Liver (tissue), 8 donors: ENCODE measurements at regions not wholly inside any gene's neighbourhood (a gene's known extent, or its start where the extent isn't known, plus 50 kb on each side); places are given as distances from the start of the nearest gene placed in this dataset.

Source experiments
- DNase-seq: peaks from one replicate; pipeline ENCODE4 v3.0.0-alpha.2; 2017; ENCODE audit warnings: low spot score
- H3K27ac ChIP-seq, 2 donors: one replicate each; pipeline ENCODE4 v1.7.0; 2013; ENCODE audit warnings: inconsistent platforms in 2 of 2, low read length in 2 of 2, control low read depth in 1 of 2, low read depth in 1 of 2, mild to moderate bottlenecking in 1 of 2
- H3K27me3 ChIP-seq, 4 donors: one replicate each; pipeline versions ENCODE4 v1.6.1 to v1.7.0; 2013; ENCODE audit warnings: low read length in 3 of 4, inconsistent platforms in 1 of 4, mild to moderate bottlenecking in 1 of 4, moderate library complexity in 1 of 4; ENCODE audit not compliant: control insufficient read depth in 4 of 4, insufficient read depth in 4 of 4
- H3K36me3 ChIP-seq, 4 donors: one replicate each; pipeline versions ENCODE4 v1.6.1 to v1.7.0; 2013; ENCODE audit warnings: low read length in 3 of 4, mild to moderate bottlenecking in 3 of 4, low read depth in 1 of 4, moderate library complexity in 1 of 4; ENCODE audit not compliant: control insufficient read depth in 4 of 4, insufficient read depth in 3 of 4
- H3K4me1 ChIP-seq, 4 donors: one replicate each; pipeline versions ENCODE4 v1.6.1 to v1.7.0; 2013; ENCODE audit warnings: low read length in 3 of 4, mild to moderate bottlenecking in 3 of 4, moderate library complexity in 1 of 4; ENCODE audit not compliant: control insufficient read depth in 4 of 4, insufficient read depth in 4 of 4
- H3K4me3 ChIP-seq, 3 donors: one replicate each; pipeline versions ENCODE4 v1.6.1 to v1.7.0; 2013; ENCODE audit warnings: low read length in 3 of 3, control low read depth in 1 of 3, low read depth in 1 of 3, mild to moderate bottlenecking in 1 of 3
- H3K9ac ChIP-seq, 2 donors: one replicate each; pipeline ENCODE4 v1.7.0; 2013; ENCODE audit warnings: low read length in 2 of 2, mild to moderate bottlenecking in 2 of 2, moderate library complexity in 2 of 2, control low read depth in 1 of 2, low read depth in 1 of 2
- H3K9me3 ChIP-seq, 4 donors: one replicate each; pipeline versions ENCODE4 v1.6.1 to v1.7.0; 2013; ENCODE audit warnings: low read length in 3 of 4; ENCODE audit not compliant: control insufficient read depth in 4 of 4
- ATF3 ChIP-seq: IDR thresholded peaks from 2 replicates; pipeline ENCODE4 v1.6.1; 2016; ENCODE audit warnings: antibody characterized with exemption
- CTCF ChIP-seq: fragments of 150-350 bp; IDR thresholded peaks from 2 replicates; pipeline ENCODE4 v1.5.1; 2017; ENCODE audit warnings: improper control_type of control experiment, low read depth, low read length; ENCODE audit not compliant: missing input control
- EGR1 ChIP-seq, 2 donors: IDR thresholded peaks; 2 replicates each; pipeline ENCODE4 v1.6.1; 2016 to 2018; ENCODE audit warnings: antibody characterized with exemption in 2 of 2, low read depth in 2 of 2
- FOXA1 ChIP-seq: IDR thresholded peaks from 2 replicates; pipeline ENCODE4 v1.6.1; 2016; ENCODE audit warnings: antibody characterized with exemption
- FOXA2 ChIP-seq: IDR thresholded peaks from 2 replicates; pipeline ENCODE4 v1.6.1; 2016; ENCODE audit warnings: antibody characterized with exemption
- GABPA ChIP-seq, 2 donors: IDR thresholded peaks in 1 of 2; conservative IDR thresholded peaks in 1 of 2; 2 replicates each; pipeline ENCODE4 v1.6.1; 2016; ENCODE audit warnings: antibody characterized with exemption in 2 of 2, mild to moderate bottlenecking in 1 of 2, moderate library complexity in 1 of 2
- HNF4A ChIP-seq, 2 donors: conservative IDR thresholded peaks; 2 replicates each; pipeline ENCODE4 v1.6.1; 2016; ENCODE audit warnings: antibody characterized with exemption in 2 of 2, mild to moderate bottlenecking in 2 of 2
- HNF4G ChIP-seq: IDR thresholded peaks from 2 replicates; pipeline ENCODE4 v1.6.1; 2016; ENCODE audit warnings: antibody characterized with exemption
- JUND ChIP-seq, 2 donors: IDR thresholded peaks; 2 replicates each; pipeline ENCODE4 v1.6.1; 2016; ENCODE audit warnings: antibody characterized with exemption in 2 of 2
- MAX ChIP-seq: IDR thresholded peaks from 2 replicates; pipeline ENCODE4 v1.6.1; 2016; ENCODE audit warnings: antibody characterized with exemption
- NR2F2 ChIP-seq: IDR thresholded peaks from 2 replicates; pipeline ENCODE4 v1.6.1; 2016; ENCODE audit warnings: antibody characterized with exemption
- RAD21 ChIP-seq, 2 donors: IDR thresholded peaks; 2 replicates each; pipeline ENCODE4 v1.6.1; 2016; ENCODE audit warnings: antibody characterized with exemption in 2 of 2, mild to moderate bottlenecking in 2 of 2
- REST ChIP-seq: IDR thresholded peaks from 2 replicates; pipeline ENCODE4 v1.6.1; 2016; ENCODE audit warnings: antibody characterized with exemption, mild to moderate bottlenecking
- RXRA ChIP-seq, 2 donors: IDR thresholded peaks; 2 replicates each; pipeline ENCODE4 v1.6.1; 2017 to 2018; ENCODE audit warnings: antibody characterized with exemption in 2 of 2, mild to moderate bottlenecking in 1 of 2
- SP1 ChIP-seq: IDR thresholded peaks from 2 replicates; pipeline ENCODE4 v1.6.1; 2018; ENCODE audit warnings: antibody characterized with exemption, mild to moderate bottlenecking
- TAF1 ChIP-seq: conservative IDR thresholded peaks from 2 replicates; pipeline ENCODE4 v1.6.1; 2016; ENCODE audit warnings: antibody characterized with exemption, mild to moderate bottlenecking
- ZBTB33 ChIP-seq: IDR thresholded peaks from 2 replicates; pipeline ENCODE4 v1.6.1; 2016; ENCODE audit warnings: antibody characterized with exemption
- WGBS: extraction: QIAGEN DNeasy Blood & Tissue Kit; methylation state at CpG from one replicate; pipeline ENCODE4 v1.1.7; 2013; 5-methylcytosine and 5-hydroxymethylcytosine counted together
- donor health status: healthy.
- donor health status: healthy.
- donor health status: healthy.
- donor health status: healthy.
- donor health status: healthy.

GRCh38 chr3:88811096-88811495, 296.3 kb upstream of the EPHA3 start:
- no peak overlapping the region for H3K4me3 ChIP-seq
- H3K27ac ChIP-seq = no peak overlapping the region
- no peaks in the 10 kb centered on the region for H3K36me3 ChIP-seq
- H3K9ac ChIP-seq = no peak overlapping the region
- no peak for TF ChIP-seq GABPA (IDR thresholded peaks at IDR 0.05 in 1 of 2, conservative IDR thresholded peaks at IDR 0.05 in 1 of 2)
- no peak for TF ChIP-seq ZBTB33
- no peak for TF ChIP-seq MAX
- TF ChIP-seq SP1 = no peak
- TF ChIP-seq CTCF = no peak
- TF ChIP-seq RXRA (IDR thresholded peaks at IDR 0.05) = no peak
- TF ChIP-seq REST = no peak
- TF ChIP-seq EGR1 (IDR thresholded peaks at IDR 0.05; ENCODE audit: low read depth in 2 of 2) = no peak
- TF ChIP-seq RAD21 (IDR thresholded peaks at IDR 0.05) = no peak
- no peak for TF ChIP-seq NR2F2
- TF ChIP-seq FOXA2 = no peak
- no peak for TF ChIP-seq FOXA1
- no peak for TF ChIP-seq ATF3
- WGBS = 66% methylated on average over 3 of the region's 3 CpGs
- H3K9me3 ChIP-seq = no peaks in the 10 kb centered on the region
- H3K27me3 ChIP-seq = no peaks in the 10 kb centered on the region
- no peak for DNase-seq
- H3K4me1 ChIP-seq = no peaks in the 10 kb centered on the region

- TF ChIP-seq FOXA1 = no peak
- no peak for TF ChIP-seq HNF4A (conservative IDR thresholded peaks at IDR 0.05)
- no peak for TF ChIP-seq EGR1 (IDR thresholded peaks at IDR 0.05; ENCODE audit: low read depth in 2 of 2)
- TF ChIP-seq ATF3 = no peak
- no peak for TF ChIP-seq REST
- TF ChIP-seq TAF1 = no peak
- no peak for TF ChIP-seq HNF4G
- no peak for TF ChIP-seq SP1
- no peak for TF ChIP-seq JUND (IDR thresholded peaks at IDR 0.05)
- no peak for TF ChIP-seq RXRA (IDR thresholded peaks at IDR 0.05)
- TF ChIP-seq GABPA (IDR thresholded peaks at IDR 0.05 in 1 of 2, conservative IDR thresholded peaks at IDR 0.05 in 1 of 2) = no peak
- TF ChIP-seq NR2F2 = no peak
Observed at GRCh38 chr3:88812576-88812975, 294.8 kb upstream of the EPHA3 start.

More at GRCh38 chr3:88812576-88812975, 294.8 kb upstream of the EPHA3 start:
- no peaks in the 10 kb centered on the region for H3K4me1 ChIP-seq
- no peak overlapping the region for H3K4me3 ChIP-seq
- no peak for DNase-seq
- no peaks in the 10 kb centered on the region for H3K36me3 ChIP-seq
- 78% methylated on average over 5 of the region's 5 CpGs for WGBS
- H3K27me3 ChIP-seq = peaks cover 0 to 2% (median 0%) of the 10 kb centered on the region in 4 donors
- no peak overlapping the region for H3K27ac ChIP-seq
- H3K9me3 ChIP-seq = no peaks in the 10 kb centered on the region
- H3K9ac ChIP-seq = no peak overlapping the region
